B cell (primary cell): ENCODE measurements at regions not wholly inside any gene's neighbourhood (a gene's known extent, or its start where the extent isn't known, plus 50 kb on each side); places are given as distances from the start of the nearest gene placed in this dataset.

Source experiments
- ATAC-seq: fragments of 200-7000 bp; cut with Tn5 transposase; one replicate; pipeline ENCODE4 v1.10.0; 2021; ENCODE audit warnings: low read depth, mild to moderate bottlenecking, moderate number of reproducible peaks, moderate library complexity
- CTCF ChIA-PET: fragments of 350-600 bp; sonication (Branson Sonifier 250); formaldehyde crosslinking; loops from one replicate; lab custom pipeline; 2021; ENCODE audit warnings: antibody characterized with exemption, inconsistent platforms; lab: Charles Lee
- POLR2A ChIA-PET: fragments of 350-600 bp; sonication (Branson Sonifier 250); formaldehyde crosslinking; loops from one replicate; lab custom pipeline; 2021; ENCODE audit warnings: antibody characterized with exemption; lab: Charles Lee
- DNase-seq: peaks from one replicate; pipeline ENCODE4 v3.0.0; 2013
- H2AFZ ChIP-seq: 2 replicates; pipeline ENCODE4 v1.6.1; 2012; ENCODE audit warnings: mild to moderate bottlenecking, low read depth, low read length; ENCODE audit not compliant: insufficient read depth, poor library complexity, severe bottlenecking
- H3K27ac ChIP-seq, 2 donors: 1 replicate in 1 of 2; 2 replicates in 1 of 2; pipeline ENCODE4 v1.5.1; 2012 to 2013; ENCODE audit warnings: low read length in 2 of 2, mild to moderate bottlenecking in 2 of 2, moderate library complexity in 1 of 2
- H3K27me3 ChIP-seq, 4 experiments: fragments of 200-600 bp in 1 of 4; sonication (generic) in 1 of 4; replicated peaks in 1 of 4; 1 replicate in 2 of 4; 2 replicates in 2 of 4; pipeline versions ENCODE4 v1.6.1 to v1.7.0; 2013 to 2016; ENCODE audit warnings: low read length in 3 of 4, mild to moderate bottlenecking in 2 of 4, mixed read lengths in 1 of 4, moderate library complexity in 1 of 4; ENCODE audit not compliant: insufficient read depth in 4 of 4, control insufficient read depth in 3 of 4; ENCODE audit errors: control extremely low read depth in 1 of 4
- H3K36me3 ChIP-seq, 2 experiments: replicated peaks in 1 of 2; 1 replicate in 1 of 2; 2 replicates in 1 of 2; pipeline versions ENCODE4 v1.6.1 to v1.7.1; 2013; ENCODE audit warnings: low read length in 1 of 2; ENCODE audit not compliant: insufficient read depth in 2 of 2, control insufficient read depth in 1 of 2; ENCODE audit errors: control extremely low read depth in 1 of 2, extremely low read depth in 1 of 2
- H3K4me1 ChIP-seq, 2 donors: fragments of 200-600 bp in 1 of 2; sonication (generic) in 1 of 2; 1 replicate in 1 of 2; 2 replicates in 1 of 2; pipeline versions ENCODE4 v1.5.1 to v1.6.1; 2013 to 2017; ENCODE audit warnings: low read length in 2 of 2; ENCODE audit not compliant: control insufficient read depth in 2 of 2, insufficient read depth in 2 of 2
- H3K4me2 ChIP-seq: replicated peaks from 2 replicates; pipeline ENCODE3; 2012; ENCODE audit warnings: mild to moderate bottlenecking, low read depth, low read length; ENCODE audit not compliant: poor library complexity, severe bottlenecking
- H3K4me3 ChIP-seq, 5 experiments: fragments of 200-600 bp in 1 of 5; sonication (generic) in 1 of 5; 1 replicate in 3 of 5; 2 replicates in 2 of 5; pipeline versions ENCODE4 v1.5.1 to v1.7.0; 2011 to 2016; ENCODE audit warnings: low read length in 4 of 5, mild to moderate bottlenecking in 4 of 5, low read depth in 2 of 5, control low read depth in 1 of 5, moderate library complexity in 1 of 5; ENCODE audit not compliant: insufficient read depth in 1 of 5; ENCODE audit errors: control extremely low read depth in 1 of 5, extremely low read depth in 1 of 5
- H3K79me2 ChIP-seq: fragments of 200-600 bp; sonication (generic); one replicate; pipeline ENCODE4 v1.6.0; 2016; ENCODE audit warnings: low read length; ENCODE audit not compliant: control insufficient read depth, insufficient read depth
- H3K9ac ChIP-seq: fragments of 200-600 bp; sonication (generic); 2 replicates; pipeline ENCODE4 v1.6.1; 2017; ENCODE audit warnings: mild to moderate bottlenecking, low read length, moderate library complexity
- H3K9me3 ChIP-seq, 3 donors: one replicate each; pipeline versions ENCODE4 v1.6.1 to v1.7.1; 2013; ENCODE audit warnings: low read length in 2 of 3; ENCODE audit not compliant: control insufficient read depth in 2 of 3, insufficient read depth in 1 of 3; ENCODE audit errors: control extremely low read depth in 1 of 3
- H4K20me1 ChIP-seq: 2 replicates; pipeline ENCODE4 v1.6.0; 2012; ENCODE audit warnings: mild to moderate bottlenecking, low read length; ENCODE audit not compliant: insufficient read depth, control insufficient read depth, poor library complexity, severe bottlenecking
- H3K27ac Mint-ChIP-seq: one replicate; pipeline ENCODE4 v1.8.0; 2021; ENCODE audit warnings: mixed read lengths
- H3K27me3 Mint-ChIP-seq: one replicate; pipeline ENCODE4 v1.8.0; 2021; ENCODE audit warnings: mixed read lengths
- H3K4me1 Mint-ChIP-seq: one replicate; pipeline ENCODE4 v1.8.0; 2021; ENCODE audit warnings: mixed read lengths
- H3K4me3 Mint-ChIP-seq: one replicate; pipeline ENCODE4 v1.8.0; 2021; ENCODE audit warnings: mixed read lengths
- H3K9me3 Mint-ChIP-seq: one replicate; pipeline ENCODE4 v1.8.0; 2022; ENCODE audit warnings: mixed read lengths; ENCODE audit not compliant: insufficient read depth
- CTCF ChIP-seq: fragments of 200-600 bp; IDR thresholded peaks from one replicate; pipeline ENCODE4 v1.8.0; 2022; ENCODE audit warnings: antibody characterized with exemption, mild to moderate bottlenecking
- EZH2 ChIP-seq: IDR thresholded peaks from 2 replicates; pipeline ENCODE4 v1.6.1; 2012; ENCODE audit warnings: borderline replicate concordance, low read depth, mild to moderate bottlenecking, moderate library complexity, low read length; ENCODE audit not compliant: insufficient read depth, poor library complexity, severe bottlenecking
- WGBS: methylation state at CpG from one replicate; pipeline ENCODE4 v1.1.5; 2013; ENCODE audit warnings: missing lambda C conversion rate; ENCODE audit not compliant: insufficient coverage; 5-methylcytosine and 5-hydroxymethylcytosine counted together
- intact Hi-C: fragments of 100-400 bp; cut with micrococcal nuclease; formaldehyde crosslinking; loops from one replicate; pipeline ENCODE4 v1.10.0; 2022

DNA sequence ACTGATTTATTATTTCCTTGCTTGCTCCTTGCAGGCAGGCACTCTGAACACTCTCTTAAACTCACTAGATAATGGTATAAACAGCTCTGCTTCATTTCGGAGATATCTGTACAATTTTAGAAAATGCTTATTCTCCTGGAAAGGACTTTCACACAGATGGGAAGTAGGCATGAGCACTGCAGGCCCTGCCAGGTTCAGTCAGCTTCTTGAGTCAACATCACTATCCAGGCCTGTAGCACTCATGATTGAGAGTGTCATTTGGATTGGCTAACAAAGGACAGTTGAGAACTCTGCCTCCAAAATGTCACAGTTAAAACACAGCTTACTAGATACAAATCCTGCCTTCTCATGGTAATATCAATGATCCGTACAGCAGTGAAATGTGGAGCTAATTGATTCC is 181.9 kb downstream of the CYYR1 start:
- Histone ChIP-seq H3K27me3 (no peaks in the 10 kb centered on the region), H3K9ac (no peak overlapping the region), H3K4me2 (no peak overlapping the region), H3K36me3 (no peaks in the 10 kb centered on the region), H3K4me1 (no peaks in the 10 kb centered on the region), H3K4me3 (no peak overlapping the region), H4K20me1 (no peaks in the 10 kb centered on the region), H2AFZ (no peak overlapping the region), H3K27ac (no peak overlapping the region), H3K79me2 (no peaks in the 10 kb centered on the region), H3K9me3 (peaks cover 0 to 6% (median 3%) of the 10 kb centered on the region in 3 donors)
- H3K27me3 Mint-ChIP-seq, result no peaks in the 10 kb centered on the region
- ChIA-PET POLR2A (no interaction called here), CTCF (no interaction called here)
- ATAC-seq (no peak), DNase-seq (no peak)
- no peak for TF ChIP-seq CTCF
- intact Hi-C loops, result no loop called here
- H3K4me3 Mint-ChIP-seq, result no peak overlapping the region
- H3K27ac Mint-ChIP-seq, result no peak overlapping the region
- no CpG with 5 or more reads among the region's 2 CpGs for WGBS
- H3K9me3 Mint-ChIP-seq, result no peaks in the 10 kb centered on the region
- no peaks in the 10 kb centered on the region for H3K4me1 Mint-ChIP-seq

- CTCF ChIA-PET, result no interaction called here
- POLR2A ChIA-PET, result no interaction called here
- H3K79me2 ChIP-seq, result no peaks in the 10 kb centered on the region
- WGBS, result 0% methylated on average over 1 of the region's 6 CpGs
- no peak overlapping the region for H2AFZ ChIP-seq
- H3K4me2 ChIP-seq, result no peak overlapping the region
- DNase-seq (no peak), ATAC-seq (no peak)
- H3K9ac ChIP-seq, result no peak overlapping the region
- Mint-ChIP-seq H3K4me3 (no peak overlapping the region), H3K27ac (no peak overlapping the region), H3K4me1 (no peaks in the 10 kb centered on the region), H3K27me3 (no peaks in the 10 kb centered on the region), H3K9me3 (no peaks in the 10 kb centered on the region)
- no peak overlapping the region for H3K27ac ChIP-seq
- no peak overlapping the region for H3K4me3 ChIP-seq
- no peaks in the 10 kb centered on the region for H3K36me3 ChIP-seq
- TF ChIP-seq CTCF (no peak), EZH2 (no peak)
- H3K27me3 ChIP-seq, result no peaks in the 10 kb centered on the region
- no peaks in the 10 kb centered on the region for H4K20me1 ChIP-seq
- H3K4me1 ChIP-seq, result no peaks in the 10 kb centered on the region
- peaks cover 0 to 6% (median 3%) of the 10 kb centered on the region in 3 donors for H3K9me3 ChIP-seq
- intact Hi-C loops, result no loop called here
Measured at GRCh38 chr21:26389971-26390641, 183.0 kb downstream of the CYYR1 start.
